A549 (cell line): ENCODE measurements at regions not wholly inside any gene's neighbourhood (a gene's known extent, or its start where the extent isn't known, plus 50 kb on each side); places are given as distances from the start of the nearest gene placed in this dataset.

Experiments
- CTCF ChIP-seq: fragments of >200 bp; sonication (Bioruptor Twin); formaldehyde crosslinking; IDR thresholded peaks from 3 replicates; pipeline ENCODE4 v1.5.1; 2016
- RARB ChIP-seq: fragments of 250-450 bp; sonication (Bioruptor Pico); IDR thresholded peaks from 2 replicates; pipeline ENCODE4 v1.8.0; 2021; ENCODE audit warnings: mild to moderate bottlenecking, moderate library complexity
- REST ChIP-seq: fragments of 200-600 bp; sonication (generic); IDR thresholded peaks from 2 replicates; pipeline ENCODE4 v1.6.1; 2016; ENCODE audit warnings: antibody characterized with exemption, mild to moderate bottlenecking, moderate library complexity
- RFX5 ChIP-seq: fragments of 450-650 bp; IDR thresholded peaks from 2 replicates; pipeline ENCODE4 v1.7.1; 2014; ENCODE audit warnings: antibody characterized with exemption, mild to moderate bottlenecking, moderate library complexity

GRCh38 chr13:84606616-84607015 lies 724.3 kb upstream of the SLITRK1 start:
- TF ChIP-seq CTCF (no peak), RARB (CRISPR knock-in tag) (no peak), RFX5 (no peak), REST (no peak)
